ENCODE measurements at regions not wholly inside any gene's neighbourhood (a gene's known extent, or its start where the extent isn't known, plus 50 kb on each side); places are given as distances from the start of the nearest gene placed in this dataset.

- no peak for DNase-seq (ENCODE audit: extremely low spot score)
- ChIA-PET CTCF (no interaction called here), POLR2A (no interaction called here)
- TF ChIP-seq BHLHE40 (IDR thresholded peaks at IDR 0.05; ENCODE audit: borderline replicate concordance) (no peak), ARNT (IDR thresholded peaks at IDR 0.05) (no peak), TARDBP (IDR thresholded peaks at IDR 0.05) (no peak), HDGF (IDR thresholded peaks at IDR 0.05; ENCODE audit: borderline replicate concordance) (no peak), CTBP1 (IDR thresholded peaks at IDR 0.05; ENCODE audit: borderline replicate concordance) (no peak), SUZ12 (IDR thresholded peaks at IDR 0.05) (no peak), L3MBTL2 (conservative IDR thresholded peaks at IDR 0.05) (no peak), ZNF384 (IDR thresholded peaks at IDR 0.05) (no peak), PKNOX1 (IDR thresholded peaks at IDR 0.05) (no peak), FOXK2 (IDR thresholded peaks at IDR 0.05) (no peak), ELF4 (IDR thresholded peaks at IDR 0.05) (no peak), NFRKB (IDR thresholded peaks at IDR 0.05) (no peak), FOXM1 (IDR thresholded peaks at IDR 0.05; ENCODE audit: borderline replicate concordance) (no peak), LEF1 (IDR thresholded peaks at IDR 0.05; ENCODE audit: borderline replicate concordance) (no peak), SP1 (IDR thresholded peaks at IDR 0.05) (no peak), FOXA1 (IDR thresholded peaks at IDR 0.05) (no peak)
Measured at GRCh38 chr12:24441458-24441857, 492.0 kb upstream of the SOX5 start.

- POLR2A ChIA-PET, result no interaction called here
- no peak for DNase-seq (ENCODE audit: extremely low spot score)
- CTCF ChIA-PET, result no interaction called here
- TF ChIP-seq LEF1 (IDR thresholded peaks at IDR 0.05; ENCODE audit: borderline replicate concordance), result no peak
- no peak for TF ChIP-seq BHLHE40 (IDR thresholded peaks at IDR 0.05; ENCODE audit: borderline replicate concordance)
- no peak for TF ChIP-seq SP1 (IDR thresholded peaks at IDR 0.05)
- no peak for TF ChIP-seq ZNF384 (IDR thresholded peaks at IDR 0.05)
- no peak for TF ChIP-seq ELF4 (IDR thresholded peaks at IDR 0.05)
- no peak for TF ChIP-seq SUZ12 (IDR thresholded peaks at IDR 0.05)
- TF ChIP-seq NFRKB (IDR thresholded peaks at IDR 0.05), result no peak
- no peak for TF ChIP-seq TARDBP (IDR thresholded peaks at IDR 0.05)
- no peak for TF ChIP-seq ARNT (IDR thresholded peaks at IDR 0.05)
- no peak for TF ChIP-seq CTBP1 (IDR thresholded peaks at IDR 0.05; ENCODE audit: borderline replicate concordance)
- TF ChIP-seq FOXM1 (IDR thresholded peaks at IDR 0.05; ENCODE audit: borderline replicate concordance), result no peak
- no peak for TF ChIP-seq FOXK2 (IDR thresholded peaks at IDR 0.05)
- TF ChIP-seq FOXA1 (IDR thresholded peaks at IDR 0.05), result no peak
- TF ChIP-seq HDGF (IDR thresholded peaks at IDR 0.05; ENCODE audit: borderline replicate concordance), result no peak
- no peak for TF ChIP-seq PKNOX1 (IDR thresholded peaks at IDR 0.05)
- no peak for TF ChIP-seq L3MBTL2 (conservative IDR thresholded peaks at IDR 0.05)
Measured at GRCh38 chr12:24436667-24437066, 487.2 kb upstream of the SOX5 start.

- DNase-seq (ENCODE audit: extremely low spot score), result no peak
- ChIA-PET CTCF (no interaction called here), POLR2A (no interaction called here)
- no peak for TF ChIP-seq LEF1 (IDR thresholded peaks at IDR 0.05; ENCODE audit: borderline replicate concordance)
- TF ChIP-seq HDGF (IDR thresholded peaks at IDR 0.05; ENCODE audit: borderline replicate concordance), result no peak
- TF ChIP-seq NFRKB (IDR thresholded peaks at IDR 0.05), result no peak
- no peak for TF ChIP-seq ELF4 (IDR thresholded peaks at IDR 0.05)
- no peak for TF ChIP-seq CTBP1 (IDR thresholded peaks at IDR 0.05; ENCODE audit: borderline replicate concordance)
- no peak for TF ChIP-seq ARNT (IDR thresholded peaks at IDR 0.05)
- TF ChIP-seq FOXM1 (IDR thresholded peaks at IDR 0.05; ENCODE audit: borderline replicate concordance), result no peak
- TF ChIP-seq BHLHE40 (IDR thresholded peaks at IDR 0.05; ENCODE audit: borderline replicate concordance), result no peak
- no peak for TF ChIP-seq ZNF384 (IDR thresholded peaks at IDR 0.05)
- TF ChIP-seq PKNOX1 (IDR thresholded peaks at IDR 0.05), result no peak
- no peak for TF ChIP-seq SUZ12 (IDR thresholded peaks at IDR 0.05)
- no peak for TF ChIP-seq FOXA1 (IDR thresholded peaks at IDR 0.05)
- no peak for TF ChIP-seq FOXK2 (IDR thresholded peaks at IDR 0.05)
- TF ChIP-seq L3MBTL2 (conservative IDR thresholded peaks at IDR 0.05), result no peak
- no peak for TF ChIP-seq TARDBP (IDR thresholded peaks at IDR 0.05)
- TF ChIP-seq SP1 (IDR thresholded peaks at IDR 0.05), result no peak
Measured at GRCh38 chr12:24431872-24432271, 482.4 kb upstream of the SOX5 start.

GRCh38 chr12:24427776-24428175, 478.3 kb upstream of the SOX5 start:
- ChIA-PET POLR2A (no interaction called here), CTCF (interaction anchor here (0.7 kb wide), 1 partner anchor 27 kb away, joined by 5 read pairs; no protein-coding TSS in a partner anchor)
- no peak for TF ChIP-seq CTBP1 (IDR thresholded peaks at IDR 0.05; ENCODE audit: borderline replicate concordance)
- no peak for TF ChIP-seq ELF4 (IDR thresholded peaks at IDR 0.05)
- TF ChIP-seq TARDBP (IDR thresholded peaks at IDR 0.05), result no peak
- no peak for TF ChIP-seq BHLHE40 (IDR thresholded peaks at IDR 0.05; ENCODE audit: borderline replicate concordance)
- no peak for DNase-seq (ENCODE audit: extremely low spot score)

GRCh38 chr12:24425601-24425970, 476.1 kb upstream of the SOX5 start:
- TF ChIP-seq CTBP1 (IDR thresholded peaks at IDR 0.05; ENCODE audit: borderline replicate concordance) (no peak), FOXK2 (IDR thresholded peaks at IDR 0.05) (no peak), BHLHE40 (IDR thresholded peaks at IDR 0.05; ENCODE audit: borderline replicate concordance) (no peak), ZNF384 (IDR thresholded peaks at IDR 0.05) (no peak), ARNT (IDR thresholded peaks at IDR 0.05) (no peak), HDGF (IDR thresholded peaks at IDR 0.05; ENCODE audit: borderline replicate concordance) (no peak), SP1 (IDR thresholded peaks at IDR 0.05) (no peak)
- no peak for DNase-seq (ENCODE audit: extremely low spot score)
- CTCF ChIA-PET, result no interaction called here
- POLR2A ChIA-PET, result no interaction called here

- TF ChIP-seq ARNT (IDR thresholded peaks at IDR 0.05), result no peak
- no peak for TF ChIP-seq SP1 (IDR thresholded peaks at IDR 0.05)
- TF ChIP-seq ELF4 (IDR thresholded peaks at IDR 0.05), result no peak
- TF ChIP-seq PKNOX1 (IDR thresholded peaks at IDR 0.05), result no peak
- TF ChIP-seq NFRKB (IDR thresholded peaks at IDR 0.05), result no peak
- no peak for TF ChIP-seq LEF1 (IDR thresholded peaks at IDR 0.05; ENCODE audit: borderline replicate concordance)
- TF ChIP-seq FOXA1 (IDR thresholded peaks at IDR 0.05), result no peak
- TF ChIP-seq HDGF (IDR thresholded peaks at IDR 0.05; ENCODE audit: borderline replicate concordance), result no peak
- no peak for TF ChIP-seq ZNF384 (IDR thresholded peaks at IDR 0.05)
- no peak for TF ChIP-seq FOXM1 (IDR thresholded peaks at IDR 0.05; ENCODE audit: borderline replicate concordance)
- no peak for TF ChIP-seq TARDBP (IDR thresholded peaks at IDR 0.05)
- no peak for TF ChIP-seq L3MBTL2 (conservative IDR thresholded peaks at IDR 0.05)
- TF ChIP-seq BHLHE40 (IDR thresholded peaks at IDR 0.05; ENCODE audit: borderline replicate concordance), result no peak
- TF ChIP-seq SUZ12 (IDR thresholded peaks at IDR 0.05), result no peak
- no peak for TF ChIP-seq FOXK2 (IDR thresholded peaks at IDR 0.05)
- ChIA-PET CTCF (no interaction called here), POLR2A (no interaction called here)
- DNase-seq (ENCODE audit: extremely low spot score), result no peak
Measured at GRCh38 chr12:24424889-24425600, 475.6 kb upstream of the SOX5 start.
